ENCODE measurements at regions not wholly inside any gene's neighbourhood (a gene's known extent, or its start where the extent isn't known, plus 50 kb on each side); places are given as distances from the start of the nearest gene placed in this dataset.

GRCh38 chr13:64718116-64718515 is 2512.0 kb downstream of the PCDH9 start:
- TF ChIP-seq CTCF (IDR thresholded peaks at IDR 0.05; ENCODE audit: low read depth, low read length, poor library complexity, severe bottlenecking), result no peak
- TF ChIP-seq EZH2phosphoT487 (IDR thresholded peaks at IDR 0.05; ENCODE audit: borderline replicate concordance, low read length), result no peak
- H3K79me2 ChIP-seq (ENCODE audit: control insufficient read depth, low read length), result no peaks in the 10 kb centered on the region
- H3K9me2 ChIP-seq (replicated peaks; ENCODE audit: control insufficient read depth, low read length), result no peaks in the 10 kb centered on the region
- H4K20me1 ChIP-seq (ENCODE audit: control insufficient read depth, insufficient read depth, low read depth, low read length), result no peaks in the 10 kb centered on the region
- no peak overlapping the region for H3K4me2 ChIP-seq (ENCODE audit: low read length)
- H3K27me3 ChIP-seq (ENCODE audit: control insufficient read depth, low read length), result no peaks in the 10 kb centered on the region
- H3K27ac ChIP-seq (ENCODE audit: low read depth, low read length), result no peak overlapping the region
- H3K9me3 ChIP-seq (ENCODE audit: control insufficient read depth, insufficient read depth, low read length), result no peaks in the 10 kb centered on the region
- H3K4me3 ChIP-seq (ENCODE audit: low read length), result no peak overlapping the region
- no peaks in the 10 kb centered on the region for H3K4me1 ChIP-seq (ENCODE audit: control insufficient read depth, low read length)
- no peaks in the 10 kb centered on the region for H3K36me3 ChIP-seq (ENCODE audit: control insufficient read depth, low read length)
- H3F3A ChIP-seq (ENCODE audit: control insufficient read depth, insufficient read depth), result no peaks in the 10 kb centered on the region

- Histone ChIP-seq H4K20me1 (ENCODE audit: control insufficient read depth, insufficient read depth, low read depth, low read length) (no peaks in the 10 kb centered on the region), H3K79me2 (ENCODE audit: control insufficient read depth, low read length) (no peaks in the 10 kb centered on the region), H3K27ac (ENCODE audit: low read depth, low read length) (no peak overlapping the region), H3K4me2 (ENCODE audit: low read length) (no peak overlapping the region), H3K4me3 (ENCODE audit: low read length) (no peak overlapping the region), H3K4me1 (ENCODE audit: control insufficient read depth, low read length) (no peaks in the 10 kb centered on the region), H3K9me2 (replicated peaks; ENCODE audit: control insufficient read depth, low read length) (no peaks in the 10 kb centered on the region), H3K9me3 (ENCODE audit: control insufficient read depth, insufficient read depth, low read length) (no peaks in the 10 kb centered on the region), H3F3A (ENCODE audit: control insufficient read depth, insufficient read depth) (no peaks in the 10 kb centered on the region), H3K36me3 (ENCODE audit: control insufficient read depth, low read length) (no peaks in the 10 kb centered on the region), H3K27me3 (ENCODE audit: control insufficient read depth, low read length) (no peaks in the 10 kb centered on the region)
- TF ChIP-seq CTCF (IDR thresholded peaks at IDR 0.05; ENCODE audit: low read depth, low read length, poor library complexity, severe bottlenecking) (no peak), EZH2phosphoT487 (IDR thresholded peaks at IDR 0.05; ENCODE audit: borderline replicate concordance, low read length) (no peak)
These were observed 2513.2 kb downstream of the PCDH9 start for GRCh38 chr13:64716936-64717335.

GRCh38 chr13:64709079-64709478 is 2521.1 kb downstream of the PCDH9 start:
- Histone ChIP-seq H3K79me2 (ENCODE audit: control insufficient read depth, low read length) (no peaks in the 10 kb centered on the region), H3K4me3 (ENCODE audit: low read length) (no peak overlapping the region), H3K9me3 (ENCODE audit: control insufficient read depth, insufficient read depth, low read length) (no peaks in the 10 kb centered on the region), H4K20me1 (ENCODE audit: control insufficient read depth, insufficient read depth, low read depth, low read length) (no peaks in the 10 kb centered on the region), H3F3A (ENCODE audit: control insufficient read depth, insufficient read depth) (no peaks in the 10 kb centered on the region), H3K27me3 (ENCODE audit: control insufficient read depth, low read length) (no peaks in the 10 kb centered on the region), H3K4me2 (ENCODE audit: low read length) (no peak overlapping the region), H3K4me1 (ENCODE audit: control insufficient read depth, low read length) (no peaks in the 10 kb centered on the region), H3K27ac (ENCODE audit: low read depth, low read length) (no peak overlapping the region), H3K36me3 (ENCODE audit: control insufficient read depth, low read length) (no peaks in the 10 kb centered on the region), H3K9me2 (replicated peaks; ENCODE audit: control insufficient read depth, low read length) (no peaks in the 10 kb centered on the region)
- no peak for TF ChIP-seq EZH2phosphoT487 (IDR thresholded peaks at IDR 0.05; ENCODE audit: borderline replicate concordance, low read length)
- no peak for TF ChIP-seq CTCF (IDR thresholded peaks at IDR 0.05; ENCODE audit: low read depth, low read length, poor library complexity, severe bottlenecking)
